RPMI7951 (cell line): ENCODE measurements at regions not wholly inside any gene's neighbourhood (a gene's known extent, or its start where the extent isn't known, plus 50 kb on each side); places are given as distances from the start of the nearest gene placed in this dataset.
A peak's percentile ranks its signal among the peaks of the same experiment; 100 is the strongest.

Source experiments
- DNase-seq: peaks from one replicate; pipeline ENCODE4 v3.0.0-alpha.2; 2012; ENCODE audit warnings: low read depth

- no peak for DNase-seq
These were observed 134.5 kb downstream of the BAMBI start for GRCh38 chr10:28811639-28812349.

- no peak for DNase-seq
These were observed 135.4 kb downstream of the BAMBI start for GRCh38 chr10:28812384-28813372.

- no peak for DNase-seq
These were observed 138.4 kb downstream of the BAMBI start for GRCh38 chr10:28815681-28816080.

GRCh38 chr10:28822719-28823464 is 145.6 kb downstream of the BAMBI start:
- no peak for DNase-seq

DNA sequence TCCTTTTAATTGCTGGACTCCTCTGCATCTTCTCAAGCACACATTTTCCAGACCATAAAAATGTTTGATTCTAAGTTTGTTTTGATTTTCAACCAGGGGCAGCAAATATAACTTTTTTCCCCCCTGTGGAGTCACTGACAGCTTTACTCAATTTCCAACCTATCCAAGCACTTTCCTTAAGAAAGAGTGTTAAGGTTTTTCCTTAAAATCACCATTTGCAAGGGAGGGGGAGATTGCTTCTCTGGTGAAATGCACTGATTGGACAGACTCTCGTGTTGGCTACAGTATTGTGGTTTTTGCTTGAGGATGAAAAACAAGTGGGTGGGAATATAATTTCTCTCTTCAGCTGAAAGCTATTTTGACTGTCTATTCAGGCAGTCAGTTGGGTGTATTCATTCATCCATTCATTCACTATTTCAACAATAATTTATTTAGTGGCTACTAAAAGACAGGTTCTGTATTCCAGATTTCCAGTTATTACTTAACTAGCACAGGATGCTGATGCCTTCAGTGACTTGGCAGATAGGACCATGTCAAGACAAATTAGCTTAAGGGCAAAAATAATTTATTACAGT is 146.3 kb downstream of the BAMBI start:
- DNase-seq = no peak

DNA sequence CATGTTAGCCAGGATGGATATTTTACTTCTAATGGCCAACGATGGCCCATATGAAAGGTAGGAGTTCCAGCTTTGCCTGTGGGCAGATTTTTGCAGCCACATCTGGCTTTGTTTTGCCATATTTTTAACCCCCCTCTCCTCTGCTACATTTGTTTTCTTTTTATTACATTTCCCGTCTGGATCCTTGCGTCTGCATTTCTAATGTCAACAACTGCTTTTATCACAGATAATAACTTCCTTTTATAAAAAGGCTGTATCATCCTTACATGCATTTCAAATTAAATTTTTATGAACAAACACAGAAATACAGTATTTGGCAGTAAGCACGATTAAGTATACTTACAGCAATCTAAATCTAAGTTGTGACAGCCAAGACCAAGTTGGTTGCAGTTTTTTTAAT is 156.0 kb downstream of the BAMBI start:
- no peak for DNase-seq

GRCh38 chr10:28836435-28836743 is 159.1 kb downstream of the BAMBI start:
- DNase-seq = no peak

DNA sequence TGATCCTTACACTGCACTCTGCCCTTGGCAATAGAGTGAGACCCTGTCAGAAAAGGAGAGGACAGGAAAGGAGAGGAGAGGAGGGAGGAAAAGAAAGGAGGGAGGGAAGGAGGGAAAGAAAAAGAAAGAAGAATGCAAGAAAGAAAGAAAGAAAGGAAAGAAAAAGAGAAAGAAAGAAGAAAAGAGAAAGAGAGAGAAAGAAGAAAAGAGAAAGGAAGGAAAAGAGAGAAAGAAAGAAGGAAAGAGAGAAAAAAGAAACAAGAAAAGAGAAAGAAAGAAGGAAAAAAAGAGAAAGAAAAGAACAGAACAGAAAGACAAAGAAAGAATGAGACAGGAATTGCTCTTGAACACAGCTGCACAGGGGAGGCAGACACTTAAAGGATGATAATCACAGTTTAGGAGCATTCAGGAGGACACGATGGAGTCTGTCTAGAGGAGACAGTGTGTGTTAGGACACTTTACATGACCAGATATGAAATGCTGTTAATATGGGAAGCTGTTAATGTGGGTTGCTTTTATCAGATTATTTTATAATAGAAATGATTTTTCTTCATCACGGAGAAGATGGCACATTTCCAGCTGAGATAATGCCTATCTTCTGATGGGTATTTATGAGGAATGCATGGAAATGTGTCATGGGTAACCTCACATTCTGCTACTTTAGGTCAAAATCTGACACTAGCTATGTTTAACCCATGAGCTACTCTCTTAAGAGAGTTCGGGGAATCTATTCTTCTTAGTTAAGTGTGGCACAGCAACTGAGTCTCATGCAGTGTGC is 160.5 kb downstream of the BAMBI start:
- DNase-seq = no peak

DNA sequence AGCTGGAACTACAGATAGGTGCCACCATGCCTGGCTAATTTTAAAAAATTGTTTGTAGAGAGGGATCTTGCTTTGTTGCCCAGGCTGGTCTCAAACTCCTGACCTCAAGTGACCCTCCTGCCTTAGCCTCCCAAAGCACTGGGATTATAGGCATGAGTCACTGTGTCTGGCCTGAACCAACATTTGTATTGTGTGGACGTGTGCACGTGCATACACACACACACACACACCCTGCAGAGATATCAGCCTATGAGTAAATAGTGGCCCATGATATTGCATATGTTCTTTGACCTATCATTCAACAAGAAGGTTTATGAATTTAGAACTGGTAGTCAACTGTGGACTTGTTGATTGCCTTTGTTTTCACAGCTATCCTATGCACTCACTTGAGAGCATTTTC is 161.6 kb downstream of the BAMBI start:
- DNase-seq = peak; percentile 68

DNA sequence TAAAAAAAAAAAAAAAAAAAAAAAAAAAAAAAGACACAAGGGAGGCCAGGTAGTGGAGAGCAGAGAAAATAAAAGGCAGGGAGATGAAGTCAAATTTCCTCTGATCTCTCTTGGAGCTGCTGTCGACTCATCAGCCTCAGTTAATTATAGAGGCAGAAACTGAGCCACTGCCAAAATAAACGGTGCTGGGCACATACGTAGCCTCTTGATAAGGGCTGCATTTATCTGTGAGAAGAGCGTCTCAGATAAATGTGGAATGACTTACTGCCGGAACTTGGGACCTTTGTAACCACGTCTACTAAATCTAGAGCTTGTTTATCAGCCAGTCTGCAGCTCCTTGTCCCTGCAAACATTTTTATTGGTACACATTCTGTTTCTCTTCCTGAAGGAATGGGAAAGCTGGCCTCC is 162.3 kb downstream of the BAMBI start:
- peak; percentile 93 for DNase-seq

- no peak for DNase-seq
These were observed 162.9 kb downstream of the BAMBI start for GRCh38 chr10:28840202-28840601.

GRCh38 chr10:28840971-28841370 is 163.7 kb downstream of the BAMBI start:
- DNase-seq = peak; percentile 27

GRCh38 chr10:28841625-28842024 is 164.3 kb downstream of the BAMBI start:
- DNase-seq = peak; percentile 82

DNA sequence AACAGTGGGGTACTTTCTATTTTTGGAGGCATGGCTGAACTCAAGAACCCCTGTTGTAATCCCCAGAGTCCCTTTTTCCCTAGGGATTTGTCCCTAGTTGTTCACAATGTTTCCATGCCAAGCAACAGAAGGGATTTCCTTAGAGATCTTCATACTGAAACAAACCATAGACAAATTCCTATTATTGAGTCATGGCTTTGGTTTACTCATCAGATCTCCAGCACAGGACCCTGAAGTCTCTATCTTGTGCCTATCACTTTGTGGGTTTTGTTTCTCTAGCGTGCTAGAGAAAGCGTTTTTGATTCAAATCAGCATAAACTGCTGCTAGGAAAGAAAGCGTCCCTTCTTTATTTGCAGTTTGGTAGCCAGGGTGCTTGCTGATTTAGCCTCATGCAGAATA is 165.0 kb downstream of the BAMBI start:
- DNase-seq = peak; percentile 94

GRCh38 chr10:28845009-28845682 is 167.8 kb downstream of the BAMBI start:
- peak; percentile 16 for DNase-seq

- no peak for DNase-seq
These were observed 172.0 kb downstream of the BAMBI start for GRCh38 chr10:28849309-28849708.

DNA sequence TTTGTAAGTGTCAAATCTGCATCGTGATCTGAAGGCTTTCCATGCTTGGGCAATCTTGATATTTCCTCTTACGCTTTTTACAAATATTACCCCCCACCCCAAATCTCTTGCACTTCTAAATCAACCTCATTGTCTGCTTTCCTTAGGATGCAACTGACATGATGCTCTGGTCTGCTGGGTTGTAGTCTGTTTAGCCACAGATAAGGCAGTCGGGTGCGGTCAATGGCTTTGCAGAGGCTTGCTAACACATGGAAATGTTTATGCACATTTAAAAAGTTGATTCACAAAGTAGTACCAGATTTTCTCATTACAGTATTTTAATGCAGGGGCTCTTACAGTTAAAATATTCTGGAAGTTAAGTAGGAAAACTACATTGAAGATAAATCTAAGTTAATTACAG is 172.5 kb downstream of the BAMBI start:
- DNase-seq = peak; percentile 20

DNA sequence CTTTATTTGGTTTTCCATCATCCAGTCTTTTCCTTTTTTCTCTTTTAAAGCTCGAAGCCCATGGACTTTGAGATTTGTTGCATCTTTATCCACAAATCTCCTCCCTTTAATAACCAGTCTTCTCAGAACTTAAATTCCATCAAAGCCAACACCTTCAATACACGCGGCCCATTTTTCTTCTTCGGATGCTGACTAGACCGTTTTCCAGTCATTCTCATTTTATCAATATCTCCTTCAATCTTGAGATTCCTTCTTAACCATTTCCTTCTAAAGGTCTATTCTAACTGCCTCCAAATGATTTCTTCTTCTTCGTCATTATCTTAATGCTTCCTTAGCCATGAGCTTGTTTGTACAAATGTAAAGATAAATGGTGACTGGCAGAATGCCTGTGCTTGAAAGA is 173.5 kb downstream of the BAMBI start:
- no peak for DNase-seq

DNA sequence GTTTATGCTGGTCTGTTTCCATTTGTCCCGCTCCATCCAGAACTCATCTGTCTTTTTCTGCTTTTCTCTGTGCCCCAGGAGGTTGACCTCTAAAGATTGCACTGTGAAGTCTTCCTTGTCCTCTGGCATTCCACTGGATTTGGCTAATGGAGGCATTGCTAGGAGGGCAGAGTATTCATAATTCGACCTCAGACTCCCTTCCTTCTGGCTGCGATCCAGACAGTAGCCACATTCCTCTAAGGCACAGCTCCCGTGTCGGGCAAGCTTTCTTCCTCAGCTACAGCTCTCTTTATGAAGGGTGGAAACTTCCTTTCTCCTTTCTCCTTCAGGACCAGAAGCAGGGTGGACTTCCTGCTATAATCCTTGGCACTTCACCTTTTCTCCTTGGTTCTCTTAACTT is 175.9 kb downstream of the BAMBI start:
- peak; percentile 82 for DNase-seq

GRCh38 chr10:28857164-28857563 is 179.8 kb downstream of the BAMBI start:
- DNase-seq = no peak

- DNase-seq = no peak
These were observed 181.3 kb downstream of the BAMBI start for GRCh38 chr10:28858646-28859045.
